ENCODE measurements at regions not wholly inside any gene's neighbourhood (a gene's known extent, or its start where the extent isn't known, plus 50 kb on each side); places are given as distances from the start of the nearest gene placed in this dataset.
A peak's percentile ranks its signal among the peaks of the same experiment; 100 is the strongest.

DNA sequence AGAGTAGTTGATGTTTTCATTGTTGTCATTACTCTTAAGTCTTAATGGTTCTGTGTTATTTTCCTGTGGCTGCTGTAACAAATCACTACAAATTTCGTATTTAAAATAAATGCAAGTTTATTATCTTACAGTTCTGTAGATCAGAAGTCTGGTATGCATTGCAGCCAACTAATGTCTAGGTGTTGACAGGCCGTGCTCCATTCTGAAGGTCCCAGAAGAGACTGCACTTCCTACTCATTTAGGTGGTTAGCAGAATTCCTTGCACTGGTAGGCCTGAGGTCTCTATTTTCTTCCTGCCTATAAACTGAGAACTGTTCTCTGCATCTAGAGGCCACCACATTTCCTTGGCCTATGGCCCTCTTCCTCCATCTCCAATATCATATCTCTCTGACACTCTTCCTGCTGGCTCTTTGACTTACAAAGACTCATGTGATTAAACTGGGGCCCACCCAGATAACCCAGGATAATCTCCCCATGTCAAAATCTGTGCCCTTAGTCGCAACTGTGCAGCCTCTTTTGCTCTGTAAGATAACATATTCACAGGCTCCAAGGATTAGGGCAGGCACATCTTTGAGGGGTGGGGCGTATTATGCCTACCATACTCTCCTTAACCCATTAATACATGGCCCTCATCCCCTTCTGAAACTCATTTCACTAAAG is 468.4 kb downstream of the FOXO1 start:
- no peak for DNase-seq

DNA sequence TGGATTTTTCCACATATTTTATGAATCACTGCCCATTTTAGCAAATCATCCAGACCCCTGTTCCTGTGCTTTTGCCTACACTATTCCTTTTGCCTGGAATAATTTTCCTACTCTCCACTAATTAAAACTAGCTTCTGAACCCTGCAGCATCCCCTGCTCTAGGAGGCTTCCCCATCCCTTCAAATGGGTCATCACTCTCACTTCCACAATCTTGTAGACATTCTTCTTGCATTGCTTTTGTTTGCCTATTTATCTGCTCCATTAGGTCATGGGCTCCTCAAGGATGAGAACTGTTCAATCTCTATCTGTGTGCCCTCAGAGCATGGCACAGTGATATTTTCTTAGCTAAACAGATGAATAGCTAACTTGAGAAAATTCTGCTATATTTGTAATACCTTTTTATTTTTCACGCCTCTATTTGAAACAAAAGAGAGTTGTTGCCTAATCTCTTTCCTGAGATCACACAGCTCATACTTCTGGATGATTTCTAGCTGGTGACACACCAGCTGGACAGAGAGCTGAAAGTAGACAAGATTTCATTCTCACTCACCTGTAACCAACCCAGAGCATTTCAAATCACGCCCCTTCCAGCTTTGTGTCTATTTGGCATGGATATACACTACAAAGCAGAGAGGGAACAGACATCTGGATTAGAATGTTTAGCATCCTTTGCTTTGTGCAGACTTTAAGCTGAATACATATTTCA is 466.0 kb downstream of the FOXO1 start:
- no peak for DNase-seq

GRCh38 chr13:40204246-40204645 is 462.2 kb downstream of the FOXO1 start:
- DNase-seq, result no peak

DNA sequence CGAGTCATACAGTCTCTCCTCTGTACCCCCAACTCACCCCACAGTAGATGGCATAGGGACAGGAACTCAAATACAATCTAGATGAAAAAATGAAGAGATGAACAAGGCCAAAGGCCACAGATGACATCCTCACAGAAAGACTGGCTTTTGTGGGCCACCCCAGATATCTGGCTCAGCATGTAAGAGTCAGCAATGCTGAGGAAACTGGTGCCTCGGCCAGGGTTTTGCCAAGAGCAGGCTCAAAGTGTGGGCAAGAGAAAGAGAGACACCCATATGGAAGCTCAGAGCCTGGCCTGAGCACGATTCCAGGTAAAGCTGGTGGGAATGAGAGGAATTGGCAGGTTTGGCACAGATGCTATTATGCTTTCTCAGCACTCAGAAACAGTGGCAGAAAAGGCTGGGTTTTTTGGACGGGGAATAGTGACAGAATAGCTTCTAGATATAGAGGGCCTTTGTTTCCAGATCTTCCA is 460.6 kb downstream of the FOXO1 start:
- no peak for DNase-seq

DNA sequence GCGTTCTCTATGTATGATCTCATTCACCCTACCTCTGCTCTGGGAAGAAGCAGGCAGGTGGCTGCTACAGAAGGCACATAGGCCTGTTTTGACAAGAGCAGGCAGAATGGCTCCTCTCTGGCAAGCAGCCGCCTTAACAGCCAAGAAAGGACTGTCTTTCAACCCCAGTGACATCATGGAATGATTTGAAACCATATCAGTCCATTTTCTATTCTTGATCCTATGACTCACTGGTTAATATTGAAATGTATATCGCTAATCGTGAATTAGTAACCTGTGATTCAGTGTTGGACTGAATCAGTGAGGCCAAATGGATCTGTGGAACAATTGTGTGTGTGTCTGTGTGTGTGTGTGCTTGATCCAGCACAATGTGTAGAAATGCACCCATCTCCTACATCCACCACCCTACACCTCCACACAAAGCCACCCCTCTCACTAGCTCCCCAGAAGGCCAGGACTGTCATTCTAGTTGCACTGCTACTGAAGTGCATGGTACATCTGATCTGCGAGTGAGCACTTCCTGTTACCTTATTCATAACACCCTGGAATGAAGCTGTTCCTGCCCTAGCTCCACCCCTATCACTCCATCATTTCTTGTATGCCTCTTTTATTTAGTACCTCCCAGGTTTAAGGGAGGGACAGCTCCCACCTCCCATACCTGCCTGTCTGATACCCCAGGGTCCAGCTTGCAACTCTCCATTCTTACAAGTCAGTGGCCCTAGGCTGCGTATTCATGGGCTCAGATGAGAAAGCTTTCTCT is 460.0 kb downstream of the FOXO1 start:
- peak; percentile 22 for DNase-seq

DNA sequence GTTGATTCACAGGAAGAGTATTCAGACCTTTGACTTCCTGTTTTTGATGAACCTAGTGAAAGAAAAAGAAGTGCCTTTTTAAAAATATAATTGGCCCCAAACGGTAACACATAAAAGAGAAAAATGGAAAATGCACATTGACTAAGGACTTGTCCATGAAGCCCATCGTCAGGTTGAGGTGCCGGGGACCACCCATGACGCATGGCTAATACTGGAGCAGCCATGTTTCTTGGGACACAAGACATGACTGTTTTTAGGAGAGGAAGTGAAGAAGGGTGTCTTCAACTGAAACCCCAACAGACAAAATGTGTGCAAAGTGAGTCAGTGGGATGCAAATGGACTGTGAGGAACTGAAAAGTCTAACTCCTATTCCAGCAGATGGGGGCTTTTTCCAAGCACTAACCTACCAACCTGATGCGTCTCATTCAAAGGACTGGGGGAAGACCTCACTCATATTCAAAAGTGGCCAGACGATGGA is 459.4 kb downstream of the FOXO1 start:
- DNase-seq, result no peak

DNA sequence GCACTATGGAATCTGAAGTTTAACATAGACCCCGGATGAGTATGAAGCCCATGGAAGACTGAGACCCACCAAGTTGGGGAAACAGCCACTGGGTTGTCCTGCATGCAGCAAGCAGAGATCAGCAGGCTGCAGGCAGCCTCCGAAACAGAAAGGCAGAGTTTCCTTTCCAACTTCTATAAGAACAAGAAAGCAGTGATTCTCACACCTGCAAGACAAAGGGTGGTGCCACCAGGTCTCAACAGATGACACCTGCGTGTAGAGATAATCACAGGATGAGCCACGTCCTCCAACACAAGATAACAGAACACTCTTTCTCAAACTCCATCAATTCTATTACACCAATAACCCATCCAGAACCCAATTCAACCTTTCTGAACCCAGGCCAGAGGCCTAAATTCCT is 457.9 kb downstream of the FOXO1 start:
- no peak for DNase-seq

DNA sequence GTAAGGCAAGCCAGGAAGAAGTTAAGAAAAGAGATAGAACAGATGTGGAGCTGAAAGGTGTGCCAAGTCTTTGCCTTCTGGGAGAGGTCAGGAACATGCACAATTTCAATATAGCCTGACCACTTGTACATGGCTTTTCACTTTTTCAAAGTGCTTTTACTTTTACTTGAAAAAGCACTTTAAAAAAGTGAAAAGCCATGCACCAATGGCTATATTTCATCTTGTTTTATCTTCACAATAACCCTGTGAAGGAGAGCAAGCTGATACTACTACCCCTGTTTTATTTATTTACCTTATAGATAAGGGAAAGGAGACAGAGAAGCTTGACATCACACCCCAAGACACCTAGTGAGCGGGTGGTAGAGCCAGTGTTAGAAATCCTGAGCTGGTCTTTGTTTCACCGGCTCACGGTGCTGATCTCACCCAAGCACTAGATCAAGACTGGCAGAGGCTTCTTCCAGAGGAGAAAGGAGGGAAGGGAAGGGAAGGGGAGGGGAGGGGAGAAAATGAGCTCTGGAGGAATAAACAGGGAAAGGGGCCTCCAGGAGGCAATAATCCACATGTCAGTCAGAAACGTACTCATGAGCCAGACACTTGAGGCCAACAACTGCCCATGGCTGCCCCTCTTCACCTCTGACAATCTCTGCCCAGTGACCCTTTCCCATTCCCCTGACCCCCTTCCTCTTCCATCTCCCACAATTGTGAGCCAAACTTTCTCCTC is 455.4 kb downstream of the FOXO1 start:
- DNase-seq, result no peak

- no peak for DNase-seq
Observed at GRCh38 chr13:40211586-40211968, 454.9 kb downstream of the FOXO1 start.

GRCh38 chr13:40213779-40214178 is 452.7 kb downstream of the FOXO1 start:
- DNase-seq, result no peak

- no peak for DNase-seq
Observed at GRCh38 chr13:40215311-40215710, 451.1 kb downstream of the FOXO1 start.

DNA sequence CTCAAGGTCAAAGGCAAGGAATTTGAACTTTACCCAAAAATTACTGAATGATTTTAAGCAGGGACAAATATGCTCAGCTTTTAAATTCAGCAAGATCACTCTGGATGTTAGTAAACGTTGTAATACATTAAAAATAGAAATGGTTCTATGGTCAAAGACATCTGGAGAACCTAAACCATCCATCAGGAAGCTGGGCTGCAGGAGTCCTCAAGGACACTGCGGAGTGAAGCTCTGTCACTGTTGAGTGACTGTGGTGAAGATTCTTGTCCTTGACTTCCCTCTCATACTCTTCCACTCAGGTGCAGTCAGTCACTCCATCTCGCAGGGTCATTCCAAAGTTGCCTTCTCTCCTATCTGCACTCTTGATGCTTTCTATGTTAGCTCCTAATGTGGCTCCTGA is 450.7 kb downstream of the FOXO1 start:
- no peak for DNase-seq

- no peak for DNase-seq
Observed at GRCh38 chr13:40217675-40218074, 448.8 kb downstream of the FOXO1 start.

DNA sequence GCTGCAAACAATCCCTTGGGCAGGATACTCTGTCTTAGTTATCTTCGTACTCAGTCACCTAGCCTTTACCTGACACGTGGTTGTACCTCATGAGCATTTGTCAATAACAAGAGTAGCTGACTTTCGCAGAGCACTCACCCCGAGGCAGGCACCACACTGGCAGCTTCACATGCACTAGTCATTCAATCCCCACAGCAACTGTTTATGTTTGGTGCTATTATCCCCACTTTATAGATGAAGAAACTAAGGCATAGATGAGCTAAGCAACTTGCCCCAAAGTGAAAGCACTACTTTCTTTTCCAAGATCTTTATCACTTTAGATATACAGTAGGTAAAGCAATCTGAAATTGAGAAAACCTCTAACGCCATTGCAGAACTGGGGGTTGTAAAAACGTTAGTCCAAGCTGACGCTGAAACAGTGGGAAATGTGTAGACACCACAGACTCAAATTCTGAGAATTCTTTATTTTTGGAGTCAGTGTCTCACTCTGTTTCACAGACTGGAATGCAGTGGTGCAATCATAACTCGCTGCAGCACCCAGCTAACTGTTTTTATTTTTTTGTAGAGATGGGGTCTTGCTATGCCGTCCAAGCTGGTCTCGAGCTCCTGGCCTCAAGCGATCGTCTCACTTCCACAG is 446.0 kb downstream of the FOXO1 start:
- DNase-seq, result no peak

GRCh38 chr13:40221131-40221459 is 445.3 kb downstream of the FOXO1 start:
- DNase-seq, result no peak

- DNase-seq, result no peak
Observed at GRCh38 chr13:40221460-40222201, 444.8 kb downstream of the FOXO1 start.

DNA sequence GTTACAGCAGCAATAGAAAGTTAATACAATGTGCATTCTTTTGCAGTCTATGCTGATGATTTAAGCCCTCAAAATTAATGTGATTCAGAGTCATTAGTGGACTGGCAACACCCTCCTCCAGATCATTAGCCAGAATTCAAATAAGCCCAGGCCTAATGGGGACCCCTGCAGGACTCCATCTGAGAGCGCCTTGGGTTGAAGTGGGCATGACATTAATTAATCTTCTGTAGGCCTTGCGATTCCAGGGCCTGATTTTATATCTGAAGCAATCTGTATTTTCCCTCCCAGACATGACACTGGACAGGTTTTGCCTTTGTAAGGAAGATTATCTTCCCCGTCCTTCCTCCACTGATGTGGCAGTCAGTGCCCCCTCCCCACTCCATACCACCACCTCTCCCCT is 442.9 kb downstream of the FOXO1 start:
- DNase-seq, result no peak

GRCh38 chr13:40228496-40228895 is 437.9 kb downstream of the FOXO1 start:
- no peak for DNase-seq

- no peak for DNase-seq
Observed at GRCh38 chr13:40228990-40229389, 437.5 kb downstream of the FOXO1 start.

DNA sequence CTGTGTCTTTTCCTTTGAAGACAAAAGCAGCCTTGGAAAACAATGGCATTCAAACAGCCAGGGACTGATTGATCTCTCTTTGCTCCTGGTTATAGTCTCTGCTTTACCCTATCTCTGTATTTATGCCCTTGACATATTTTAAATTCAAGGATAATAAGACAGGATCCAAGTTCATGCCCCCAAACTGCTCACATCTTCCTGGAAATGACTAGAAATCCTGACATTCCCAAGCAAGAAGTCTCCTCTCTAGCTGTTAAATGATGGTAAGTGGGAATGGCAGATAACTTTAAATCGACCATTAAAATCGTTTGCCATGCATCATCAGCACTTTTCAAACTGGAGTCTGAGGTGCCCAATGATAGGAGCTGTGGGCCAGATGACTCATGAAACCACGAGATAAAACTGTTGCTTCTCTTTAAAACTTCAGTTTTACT is 435.6 kb downstream of the FOXO1 start:
- no peak for DNase-seq

DNA sequence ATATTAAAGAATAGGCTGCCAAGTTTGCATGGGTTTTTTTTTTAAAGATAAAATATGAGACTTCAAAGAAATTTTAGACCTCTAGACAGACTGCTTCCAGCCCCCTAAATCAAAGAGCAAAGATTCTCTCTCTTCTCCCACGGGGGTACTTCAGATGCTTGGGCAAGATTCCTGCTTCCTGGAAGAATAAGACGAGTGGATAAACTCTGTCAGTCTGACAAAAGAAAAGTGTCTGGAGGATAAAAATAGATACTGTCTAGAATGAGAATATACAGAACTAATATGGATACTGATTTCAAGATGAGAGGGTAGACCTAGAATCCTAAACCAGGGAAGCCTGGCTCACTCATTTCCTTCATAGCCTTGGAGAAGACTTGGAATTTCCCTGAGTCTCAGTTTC is 435.1 kb downstream of the FOXO1 start:
- DNase-seq, result no peak

DNA sequence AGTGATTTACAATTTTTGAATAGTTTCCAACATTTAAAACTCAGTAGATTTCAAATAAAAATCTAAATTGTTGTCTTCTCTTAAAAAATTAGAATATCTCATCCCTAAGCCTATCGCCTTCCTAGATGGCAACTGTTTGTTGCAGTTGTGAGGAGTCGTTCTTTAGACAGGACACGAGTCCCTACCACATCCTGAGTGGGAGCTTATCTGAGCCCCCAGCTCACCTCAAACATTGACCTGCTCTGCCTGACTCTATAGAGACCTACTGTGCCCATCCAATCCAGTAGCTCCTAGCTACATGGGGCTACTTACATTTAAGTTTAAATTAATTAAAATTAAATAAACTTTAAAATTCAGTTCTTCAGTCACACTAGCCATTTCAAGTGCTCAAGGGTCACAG is 434.7 kb downstream of the FOXO1 start:
- DNase-seq, result no peak
